ENCODE measurements at regions not wholly inside any gene's neighbourhood (a gene's known extent, or its start where the extent isn't known, plus 50 kb on each side); places are given as distances from the start of the nearest gene placed in this dataset.

- no peak for TF ChIP-seq CTCF (IDR thresholded peaks at IDR 0.05)
- no peak for TF ChIP-seq EZH2 (IDR thresholded peaks at IDR 0.05; ENCODE audit: borderline replicate concordance, insufficient read depth, low read depth, low read length, poor library complexity, severe bottlenecking)
Measured at GRCh38 chr3:102096066-102096465, 246.8 kb downstream of the NFKBIZ start.

Data from B cell (primary cell).